B cell (primary cell): ENCODE measurements at regions not wholly inside any gene's neighbourhood (a gene's known extent, or its start where the extent isn't known, plus 50 kb on each side); places are given as distances from the start of the nearest gene placed in this dataset.

Experiments
- CTCF ChIP-seq: fragments of 200-600 bp; IDR thresholded peaks from one replicate; pipeline ENCODE4 v1.8.0; 2022; ENCODE audit warnings: antibody characterized with exemption, mild to moderate bottlenecking
- EZH2 ChIP-seq: IDR thresholded peaks from 2 replicates; pipeline ENCODE4 v1.6.1; 2012; ENCODE audit warnings: borderline replicate concordance, low read depth, mild to moderate bottlenecking, moderate library complexity, low read length; ENCODE audit not compliant: insufficient read depth, poor library complexity, severe bottlenecking

- TF ChIP-seq CTCF (no peak), EZH2 (no peak)
Measured at GRCh38 chr2:211248841-211249240, 692.4 kb downstream of the CPS1 start.
